ENCODE measurements at regions not wholly inside any gene's neighbourhood (a gene's known extent, or its start where the extent isn't known, plus 50 kb on each side); places are given as distances from the start of the nearest gene placed in this dataset.

GRCh38 chr5:130280528-130281217 lies 376.4 kb downstream of the CHSY3 start:
- no peaks in the 10 kb centered on the region for H3K9me3 Mint-ChIP-seq
- H3K36me3 Mint-ChIP-seq = no peaks in the 10 kb centered on the region
- ATAC-seq = no peak
- no peak for DNase-seq (ENCODE audit: low spot score in 2 of 2)
- H3K27ac Mint-ChIP-seq = no peak overlapping the region

- Mint-ChIP-seq H3K36me3 (no peaks in the 10 kb centered on the region), H3K9me3 (no peaks in the 10 kb centered on the region), H3K27ac (no peak overlapping the region)
- DNase-seq (ENCODE audit: low spot score in 2 of 2) (no peak), ATAC-seq (no peak)
Observed at GRCh38 chr5:130279386-130279785, 375.1 kb downstream of the CHSY3 start.

- H3K9me3 Mint-ChIP-seq = no peaks in the 10 kb centered on the region
- ATAC-seq = no peak
- no peak for DNase-seq (ENCODE audit: low spot score in 2 of 2)
- H3K36me3 Mint-ChIP-seq = no peaks in the 10 kb centered on the region
- H3K27ac Mint-ChIP-seq = no peak overlapping the region
Observed at GRCh38 chr5:130278136-130278535, 373.9 kb downstream of the CHSY3 start.

GRCh38 chr5:130277522-130277921 lies 373.3 kb downstream of the CHSY3 start:
- ATAC-seq (no peak), DNase-seq (ENCODE audit: low spot score in 2 of 2) (no peak)
- Mint-ChIP-seq H3K27ac (no peak overlapping the region), H3K9me3 (no peaks in the 10 kb centered on the region), H3K36me3 (no peaks in the 10 kb centered on the region)

- no peaks in the 10 kb centered on the region for H3K36me3 Mint-ChIP-seq
- DNase-seq (ENCODE audit: low spot score in 2 of 2) (no peak), ATAC-seq (no peak)
- H3K9me3 Mint-ChIP-seq = no peaks in the 10 kb centered on the region
- H3K27ac Mint-ChIP-seq = no peak overlapping the region
Observed at GRCh38 chr5:130277002-130277401, 372.7 kb downstream of the CHSY3 start.

- DNase-seq (ENCODE audit: low spot score in 2 of 2) (no peak), ATAC-seq (no peak)
- H3K9me3 Mint-ChIP-seq = no peaks in the 10 kb centered on the region
- H3K27ac Mint-ChIP-seq = no peak overlapping the region
- H3K36me3 Mint-ChIP-seq = no peaks in the 10 kb centered on the region
Observed at GRCh38 chr5:130272837-130273236, 368.6 kb downstream of the CHSY3 start.

GRCh38 chr5:130270786-130271185 lies 366.5 kb downstream of the CHSY3 start:
- H3K9me3 Mint-ChIP-seq = no peaks in the 10 kb centered on the region
- ATAC-seq = no peak
- no peak overlapping the region for H3K27ac Mint-ChIP-seq

GRCh38 chr5:130268489-130268888 lies 364.2 kb downstream of the CHSY3 start:
- no peaks in the 10 kb centered on the region for H3K9me3 Mint-ChIP-seq
- ATAC-seq = no peak
- DNase-seq (ENCODE audit: low spot score in 2 of 2) = no peak
- no peaks in the 10 kb centered on the region for H3K36me3 Mint-ChIP-seq
- no peak overlapping the region for H3K27ac Mint-ChIP-seq

More at GRCh38 chr5:130270786-130271185, 366.5 kb downstream of the CHSY3 start:
- no peak for DNase-seq (ENCODE audit: low spot score in 2 of 2)
- H3K36me3 Mint-ChIP-seq = no peaks in the 10 kb centered on the region

- DNase-seq (ENCODE audit: low spot score in 2 of 2) (no peak), ATAC-seq (no peak)
- Mint-ChIP-seq H3K9me3 (no peaks in the 10 kb centered on the region), H3K36me3 (no peaks in the 10 kb centered on the region), H3K27ac (no peak overlapping the region)
Observed at GRCh38 chr5:130267926-130268325, 363.7 kb downstream of the CHSY3 start.

- DNase-seq (ENCODE audit: low spot score in 2 of 2) (no peak), ATAC-seq (no peak)
- no peaks in the 10 kb centered on the region for H3K36me3 Mint-ChIP-seq
- H3K27ac Mint-ChIP-seq = no peak overlapping the region
- peaks cover 1 to 2% of the 10 kb centered on the region in 2 donors for H3K9me3 Mint-ChIP-seq
Observed at GRCh38 chr5:130260481-130260880, 356.2 kb downstream of the CHSY3 start.

GRCh38 chr5:130251931-130252330 lies 347.7 kb downstream of the CHSY3 start:
- ATAC-seq = no peak
- DNase-seq (ENCODE audit: low spot score in 2 of 2) = no peak
- Mint-ChIP-seq H3K9me3 (peaks cover 4 to 10% of the 10 kb centered on the region in 2 donors), H3K36me3 (no peaks in the 10 kb centered on the region), H3K27ac (no peak overlapping the region)

- no peak overlapping the region for H3K27ac Mint-ChIP-seq
- H3K9me3 Mint-ChIP-seq = no peaks in the 10 kb centered on the region
- ATAC-seq = no peak
- no peaks in the 10 kb centered on the region for H3K36me3 Mint-ChIP-seq
- no peak for DNase-seq (ENCODE audit: low spot score in 2 of 2)
Observed at GRCh38 chr5:130243641-130244040, 339.4 kb downstream of the CHSY3 start.

GRCh38 chr5:130237721-130238120 lies 333.5 kb downstream of the CHSY3 start:
- ATAC-seq = no peak

More at GRCh38 chr5:130237721-130238120, 333.5 kb downstream of the CHSY3 start:
- no peaks in the 10 kb centered on the region for H3K36me3 Mint-ChIP-seq
- DNase-seq (ENCODE audit: low spot score in 2 of 2) = no peak
- H3K27ac Mint-ChIP-seq = no peak overlapping the region
- peaks cover 3 to 4% of the 10 kb centered on the region in 2 donors for H3K9me3 Mint-ChIP-seq
